SK-N-MC (cell line): ENCODE measurements at regions not wholly inside any gene's neighbourhood (a gene's known extent, or its start where the extent isn't known, plus 50 kb on each side); places are given as distances from the start of the nearest gene placed in this dataset.
"Not testable (repeated sequence)": the region's sequence is repeated elsewhere in the genome, so short reads cannot be mapped to it uniquely, and the experiment has no call there.

Experiments
- EZH2 ChIP-seq: fragments of 200-600 bp; sonication (generic); IDR thresholded peaks from one replicate; pipeline ENCODE4 v1.6.1; 2017; ENCODE audit warnings: antibody characterized with exemption
- FOXP2 ChIP-seq: optimal IDR thresholded peaks from 2 replicates; pipeline ENCODE3; 2011; ENCODE audit warnings: mild to moderate bottlenecking, moderate library complexity; ENCODE audit not compliant: insufficient read depth; ENCODE audit errors: extremely low read length, control extremely low read depth
- POLR2AphosphoS5 ChIP-seq: IDR thresholded peaks from 2 replicates; pipeline ENCODE4 v1.6.1; 2012; ENCODE audit warnings: mild to moderate bottlenecking, low read depth, low read length, borderline replicate concordance

GRCh38 chr10:42235736-42236135, 402.6 kb downstream of the ZNF33B start:
- TF ChIP-seq EZH2, POLR2AphosphoS5, FOXP2: not testable (repeated sequence)
